HepG2 (cell line): ENCODE measurements at regions not wholly inside any gene's neighbourhood (a gene's known extent, or its start where the extent isn't known, plus 50 kb on each side); places are given as distances from the start of the nearest gene placed in this dataset.

Experiments used
- ATAC-seq: fragments of 200-7000 bp; cut with Tn5 transposase; 3 replicates; pipeline ENCODE4 v1.9.1; 2020; ENCODE audit warnings: mild to moderate bottlenecking, moderate library complexity
- BruUV-seq: library from RNA; stranded (reverse); fragments of 400-500 nt; replicated peaks from 2 replicates; lab custom pipeline; 2021; lab: Mats Ljungman, UMichigan
- CTCF ChIA-PET: fragments of 300-600 bp; formaldehyde crosslinking; extraction: SDS; loops from one replicate; lab custom pipeline; 2021; ENCODE audit warnings: low total read pairs, inconsistent platforms, low intra/inter-chr PET ratio; lab: Yijun Ruan, JAX
- POLR2A ChIA-PET: fragments of 350-600 bp; sonication (Branson Sonifier 250); formaldehyde crosslinking; loops from one replicate; lab custom pipeline; 2020; ENCODE audit warnings: antibody characterized with exemption, inconsistent platforms; lab: Yijun Ruan, JAX
- DNase-seq: peaks from one replicate; pipeline ENCODE4 v3.0.0-alpha.2; 2015; ENCODE audit warnings: low spot score
- FAIRE-seq: peaks from 3 replicates; lab custom pipeline; 2011; peaks lifted over from hg19 to GRCh38; lab: Jason Lieb, UNC
- H2AFZ ChIP-seq: one replicate; pipeline ENCODE4 v1.6.1; 2011; ENCODE audit warnings: low read length, inconsistent platforms
- H3K27ac ChIP-seq: fragments of 300-600 bp; 3 replicates; pipeline ENCODE4 v1.8.0; 2011; ENCODE audit warnings: mixed run types, mild to moderate bottlenecking, mixed read lengths, low read length, inconsistent platforms; ENCODE audit not compliant: insufficient read depth; ENCODE audit errors: extremely low read length
- H3K27me3 ChIP-seq, 2 experiments: fragments of 200-600 bp in 1 of 2; 2 replicates in 1 of 2; 3 replicates in 1 of 2; pipeline versions ENCODE4 v1.6.0 to v1.8.0; 2011; ENCODE audit warnings: low read length in 2 of 2, mild to moderate bottlenecking in 2 of 2, moderate library complexity in 2 of 2, inconsistent platforms in 1 of 2; ENCODE audit not compliant: insufficient read depth in 2 of 2, control insufficient read depth in 1 of 2
- H3K36me3 ChIP-seq, 2 experiments: fragments of 200-600 bp in 1 of 2; replicated peaks in 1 of 2; 2 replicates in 1 of 2; 3 replicates in 1 of 2; pipeline versions ENCODE4 v1.5.1 to v1.8.0; 2011; ENCODE audit warnings: low read length in 2 of 2, inconsistent platforms in 1 of 2; ENCODE audit not compliant: insufficient read depth in 2 of 2, control insufficient read depth in 1 of 2
- H3K4me1 ChIP-seq: 2 replicates; pipeline ENCODE4 v1.5.1; 2012; ENCODE audit warnings: low read length, inconsistent platforms; ENCODE audit not compliant: insufficient read depth
- H3K4me2 ChIP-seq: 2 replicates; pipeline ENCODE4 v1.6.0; 2011; ENCODE audit warnings: low read depth, low read length, inconsistent platforms
- H3K4me3 ChIP-seq, 3 experiments: fragments of 200-600 bp in 1 of 3; sonication (generic), shearing (Covaris generic) in 1 of 3; replicated peaks in 1 of 3; 2 replicates each; pipeline ENCODE4 v1.5.1; 2011 to 2016; ENCODE audit warnings: low read length in 3 of 3, inconsistent platforms in 2 of 3, low read depth in 2 of 3, mild to moderate bottlenecking in 2 of 3, control low read depth in 1 of 3, mixed read lengths in 1 of 3; ENCODE audit not compliant: insufficient read depth in 1 of 3
- H3K79me2 ChIP-seq: one replicate; pipeline ENCODE4 v1.6.1; 2011; ENCODE audit warnings: low read length, inconsistent platforms; ENCODE audit not compliant: insufficient read depth
- H3K9ac ChIP-seq: 2 replicates; pipeline ENCODE4 v1.6.0; 2011; ENCODE audit warnings: mild to moderate bottlenecking, low read depth, low read length, inconsistent platforms; ENCODE audit not compliant: insufficient read depth
- H3K9me3 ChIP-seq: 2 replicates; pipeline ENCODE4 v1.5.1; 2012; ENCODE audit warnings: mild to moderate bottlenecking, low read length
- H4K20me1 ChIP-seq: 2 replicates; pipeline ENCODE4 v1.6.0; 2011; ENCODE audit warnings: inconsistent platforms, mild to moderate bottlenecking, low read length, moderate library complexity; ENCODE audit not compliant: insufficient read depth
- CREM ChIP-seq, 2 experiments: sonication (generic) in 1 of 2; formaldehyde crosslinking in 1 of 2; IDR thresholded peaks; 2 replicates each; pipeline versions ENCODE4 v1.4.0 to v1.6.1; 2016 to 2020; ENCODE audit warnings: antibody characterized with exemption in 1 of 2, mild to moderate bottlenecking in 1 of 2, missing genetic modification reagents in 1 of 2
- FOXP4 ChIP-seq: sonication (generic); formaldehyde crosslinking; IDR thresholded peaks from 2 replicates; pipeline ENCODE4 v1.4.0; 2020; ENCODE audit warnings: missing genetic modification reagents
- GATA4 ChIP-seq: sonication (generic); IDR thresholded peaks from 2 replicates; pipeline ENCODE4 v1.6.1; 2016; ENCODE audit warnings: antibody characterized with exemption, low read depth, borderline replicate concordance
- HMGXB4 ChIP-seq, 2 experiments: sonication (generic) in 1 of 2; formaldehyde crosslinking in 1 of 2; IDR thresholded peaks; 2 replicates each; pipeline versions ENCODE4 v1.4.0 to v1.6.1; 2018 to 2020; ENCODE audit warnings: missing genetic modification reagents in 2 of 2, borderline replicate concordance in 1 of 2, low read depth in 1 of 2, mild to moderate bottlenecking in 1 of 2, missing biosample characterization in 1 of 2
- LCORL ChIP-seq, 2 experiments: fragments of 450-650 bp in 1 of 2; sonication (generic) in 1 of 2; formaldehyde crosslinking in 1 of 2; IDR thresholded peaks; 2 replicates each; pipeline versions ENCODE4 v1.5.0 to v1.6.1; 2017 to 2020; ENCODE audit warnings: antibody characterized with exemption in 1 of 2, missing genetic modification reagents in 1 of 2
- NFE2L1 ChIP-seq: sonication (generic); formaldehyde crosslinking; IDR thresholded peaks from 2 replicates; pipeline ENCODE4 v1.4.0; 2020; ENCODE audit warnings: missing genetic modification reagents, mild to moderate bottlenecking, borderline replicate concordance
- ONECUT2 ChIP-seq: sonication (generic); formaldehyde crosslinking; IDR thresholded peaks from 2 replicates; pipeline ENCODE4 v1.4.0; 2020; ENCODE audit warnings: missing genetic modification reagents
- STAT5B ChIP-seq: sonication (generic); formaldehyde crosslinking; IDR thresholded peaks from 2 replicates; pipeline ENCODE4 v1.4.0; 2020; ENCODE audit warnings: missing genetic modification reagents
- ZBTB25 ChIP-seq: IDR thresholded peaks from 2 replicates; pipeline ENCODE4 v1.6.1; 2018; ENCODE audit warnings: missing genetic modification reagents
- ZNF430 ChIP-seq: sonication (generic); formaldehyde crosslinking; IDR thresholded peaks from 2 replicates; pipeline ENCODE4 v1.9.0; 2021; ENCODE audit warnings: mild to moderate bottlenecking, missing genetic modification reagents
- WGBS: methylation state at CpG from one replicate; pipeline ENCODE4 v1.1.6; 2017; ENCODE audit warnings: low lambda C conversion rate; 5-methylcytosine and 5-hydroxymethylcytosine counted together
- in situ Hi-C: cut with HindIII; loops from 2 replicates; pipeline ENCODE4 v1.10.0; 2017; ENCODE audit warnings: low pct_unique_long_range_greater_than_20kb; ENCODE audit not compliant: extremely low pct_ligation_motif_present
- intact Hi-C: fragments of 100-400 bp; cut with micrococcal nuclease; formaldehyde crosslinking; loops from one replicate; pipeline ENCODE4 v1.10.0; 2022; ENCODE audit not compliant: unreplicated experiment
- TF ChIP-seq, protein P1 (sequence below): sonication (generic); formaldehyde crosslinking; IDR thresholded peaks from 2 replicates; pipeline ENCODE4 v1.4.0; 2020; ENCODE audit warnings: missing genetic modification reagents
- TF ChIP-seq, protein P2 (sequence below): sonication (generic); formaldehyde crosslinking; IDR thresholded peaks from 2 replicates; pipeline ENCODE4 v1.8.0; 2023; ENCODE audit warnings: mild to moderate bottlenecking, missing genetic modification reagents

- no peak for TF ChIP-seq ONECUT2
- TF ChIP-seq, all 625 proteins: peak for 0
These were observed 437.9 kb downstream of the FOXO1 start (continued) for GRCh38 chr13:40228496-40228895.

DNA sequence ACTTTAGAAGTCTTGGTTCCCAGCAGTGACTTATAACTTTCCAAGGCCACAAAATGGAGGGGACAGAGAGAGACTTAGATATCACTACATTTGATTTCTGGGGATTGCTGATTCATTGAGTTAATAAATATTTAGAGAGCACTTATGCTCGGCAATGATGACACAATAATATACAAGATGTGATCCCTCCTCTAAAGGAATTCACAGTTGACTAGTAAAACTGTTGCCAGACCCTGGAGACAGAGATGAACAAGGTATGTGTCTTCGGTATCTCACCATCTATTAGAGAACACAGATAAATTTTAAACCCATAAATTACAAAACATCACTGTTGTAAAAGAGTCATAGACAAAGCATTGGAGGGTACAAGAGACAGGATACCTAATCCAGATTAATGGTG, 437.5 kb downstream of the FOXO1 start:
- H3K9me3 ChIP-seq, result no peaks in the 10 kb centered on the region
- FAIRE-seq (no peak), DNase-seq (no peak), ATAC-seq (no peak)
- H3K9ac ChIP-seq, result no peak overlapping the region
- no peak overlapping the region for H3K4me2 ChIP-seq
- intact Hi-C loops, result no loop called here
- ChIA-PET CTCF (no interaction called here), POLR2A (no interaction called here)
- H4K20me1 ChIP-seq, result no peaks in the 10 kb centered on the region
- in situ Hi-C loops, result no loop called here
- peaks cover 0 to 13% of the 10 kb centered on the region in 2 experiments; a peak in 1 of 5 replicates for H3K27me3 ChIP-seq
- 26% methylated on average over 2 of the region's 2 CpGs for WGBS
- no peak overlapping the region for H3K4me3 ChIP-seq
- no peaks in the 10 kb centered on the region for H3K4me1 ChIP-seq
- H2AFZ ChIP-seq, result no peak overlapping the region
- TF ChIP-seq ZBTB25 (CRISPR knock-in tag), result no peak
- no peak for TF ChIP-seq HMGXB4 (CRISPR knock-in tag; IDR thresholded peaks at IDR 0.05; ENCODE audit: borderline replicate concordance in 1 of 2, low read depth in 1 of 2)
- TF ChIP-seq GATA4, result no peak
- no peak for TF ChIP-seq STAT5B (CRISPR knock-in tag)
- TF ChIP-seq NFE2L1 (CRISPR knock-in tag), result no peak
- TF ChIP-seq, protein P1, sequence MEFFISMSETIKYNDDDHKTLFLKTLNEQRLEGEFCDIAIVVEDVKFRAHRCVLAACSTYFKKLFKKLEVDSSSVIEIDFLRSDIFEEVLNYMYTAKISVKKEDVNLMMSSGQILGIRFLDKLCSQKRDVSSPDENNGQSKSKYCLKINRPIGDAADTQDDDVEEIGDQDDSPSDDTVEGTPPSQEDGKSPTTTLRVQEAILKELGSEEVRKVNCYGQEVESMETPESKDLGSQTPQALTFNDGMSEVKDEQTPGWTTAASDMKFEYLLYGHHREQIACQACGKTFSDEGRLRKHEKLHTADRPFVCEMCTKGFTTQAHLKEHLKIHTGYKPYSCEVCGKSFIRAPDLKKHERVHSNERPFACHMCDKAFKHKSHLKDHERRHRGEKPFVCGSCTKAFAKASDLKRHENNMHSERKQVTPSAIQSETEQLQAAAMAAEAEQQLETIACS (CRISPR knock-in tag), result no peak
- TF ChIP-seq LCORL (IDR thresholded peaks at IDR 0.05), result no peak
- no peak for TF ChIP-seq LCORL (CRISPR knock-in tag; IDR thresholded peaks at IDR 0.05)
- TF ChIP-seq ZNF430, result no peak
- TF ChIP-seq, protein P2, sequence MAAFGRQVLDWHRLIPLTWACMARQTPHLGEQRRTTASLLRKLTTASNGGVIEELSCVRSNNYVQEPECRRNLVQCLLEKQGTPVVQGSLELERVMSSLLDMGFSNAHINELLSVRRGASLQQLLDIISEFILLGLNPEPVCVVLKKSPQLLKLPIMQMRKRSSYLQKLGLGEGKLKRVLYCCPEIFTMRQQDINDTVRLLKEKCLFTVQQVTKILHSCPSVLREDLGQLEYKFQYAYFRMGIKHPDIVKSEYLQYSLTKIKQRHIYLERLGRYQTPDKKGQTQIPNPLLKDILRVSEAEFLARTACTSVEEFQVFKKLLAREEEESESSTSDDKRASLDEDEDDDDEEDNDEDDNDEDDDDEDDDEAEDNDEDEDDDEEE (CRISPR knock-in tag), result no peak
- no peak for TF ChIP-seq CREM (IDR thresholded peaks at IDR 0.05)
- no peak for TF ChIP-seq CREM (CRISPR knock-in tag; IDR thresholded peaks at IDR 0.05)
- no peak for TF ChIP-seq FOXP4 (CRISPR knock-in tag)
- no peak overlapping the region for H3K27ac ChIP-seq
- H3K79me2 ChIP-seq, result no peaks in the 10 kb centered on the region
- no TSS peak for BruUV-seq
- no peaks in the 10 kb centered on the region for H3K36me3 ChIP-seq
